Panc1 (cell line): ENCODE measurements at regions not wholly inside any gene's neighbourhood (a gene's known extent, or its start where the extent isn't known, plus 50 kb on each side); places are given as distances from the start of the nearest gene placed in this dataset.

Source experiments
- CTCF ChIP-seq: fragments of 450-650 bp; IDR thresholded peaks from 2 replicates; pipeline ENCODE4 v1.5.1; 2017; ENCODE audit warnings: mild to moderate bottlenecking
- REST ChIP-seq, 2 experiments: IDR thresholded peaks; 2 replicates each; pipeline ENCODE4 v1.6.1; 2011 to 2012; ENCODE audit warnings: low read depth in 2 of 2, control low read depth in 1 of 2, low read length in 1 of 2, mild to moderate bottlenecking in 1 of 2, moderate library complexity in 1 of 2; ENCODE audit not compliant: insufficient read depth in 1 of 2

- TF ChIP-seq CTCF (no peak), REST (IDR thresholded peaks at IDR 0.05; ENCODE audit: insufficient read depth in 1 of 2, low read depth in 2 of 2, low read length in 1 of 2) (no peak)
Measured at GRCh38 chr11:21825127-21825526, 367.8 kb upstream of the ANO5 start.
